Activated T-helper 17 cell treated with anti-CD3 and anti-CD28 coated beads, Interleukin-2, amount 50 U/mL, for 72 hours (primary cell): ENCODE measurements at regions not wholly inside any gene's neighbourhood (a gene's known extent, or its start where the extent isn't known, plus 50 kb on each side); places are given as distances from the start of the nearest gene placed in this dataset.
"Not testable (repeated sequence)": the region's sequence is repeated elsewhere in the genome, so short reads cannot be mapped to it uniquely, and the experiment has no call there.

Experiments
- ATAC-seq: fragments of 150-1000 bp; cut with Tn5 transposase; replicated peaks from 2 replicates; pipeline ENCODE4 v1.10.0; 2021; ENCODE audit warnings: mild to moderate bottlenecking, moderate library complexity
- H3K27ac Mint-ChIP-seq: one replicate; pipeline ENCODE4 v1.8.0; 2022; ENCODE audit warnings: mixed read lengths
- H3K27me3 Mint-ChIP-seq: one replicate; pipeline ENCODE4 v1.8.0; 2022; ENCODE audit warnings: mixed read lengths
- H3K36me3 Mint-ChIP-seq: one replicate; pipeline ENCODE4 v1.8.0; 2022; ENCODE audit warnings: low read depth, mild to moderate bottlenecking, mixed read lengths
- H3K4me1 Mint-ChIP-seq: one replicate; pipeline ENCODE4 v1.8.0; 2022; ENCODE audit warnings: mixed read lengths
- H3K4me3 Mint-ChIP-seq: one replicate; pipeline ENCODE4 v1.8.0; 2022; ENCODE audit warnings: mild to moderate bottlenecking, mixed read lengths
- H3K9me3 Mint-ChIP-seq: one replicate; pipeline ENCODE4 v1.8.0; 2022; ENCODE audit warnings: mixed read lengths

- H3K9me3 Mint-ChIP-seq = peaks cover 7% of the 10 kb centered on the region
- H3K27ac Mint-ChIP-seq = no peak overlapping the region
- no peak overlapping the region for H3K4me3 Mint-ChIP-seq
- H3K27me3 Mint-ChIP-seq = no peaks in the 10 kb centered on the region
- no peak for ATAC-seq
- H3K36me3 Mint-ChIP-seq = no peaks in the 10 kb centered on the region
- H3K4me1 Mint-ChIP-seq = no peaks in the 10 kb centered on the region
Observed at GRCh38 chr5:164237486-164237885, 732.1 kb downstream of the MAT2B start.

- not testable (repeated sequence) for H3K4me3 Mint-ChIP-seq, H3K4me1 Mint-ChIP-seq
Observed at GRCh38 chr5:164251781-164252180, 746.4 kb downstream of the MAT2B start.

GRCh38 chr5:164253764-164254163, 748.3 kb downstream of the MAT2B start:
- no peak overlapping the region for H3K27ac Mint-ChIP-seq
- H3K4me1 Mint-ChIP-seq = no peaks in the 10 kb centered on the region
- no peaks in the 10 kb centered on the region for H3K27me3 Mint-ChIP-seq
- no peak overlapping the region for H3K4me3 Mint-ChIP-seq
- ATAC-seq = no peak
- H3K36me3 Mint-ChIP-seq = no peaks in the 10 kb centered on the region
- H3K9me3 Mint-ChIP-seq = no peaks in the 10 kb centered on the region

More at GRCh38 chr5:164251781-164252180, 746.4 kb downstream of the MAT2B start:
- H3K9me3 Mint-ChIP-seq, ATAC-seq, H3K36me3 Mint-ChIP-seq, H3K27ac Mint-ChIP-seq, H3K27me3 Mint-ChIP-seq: not testable (repeated sequence)

- no peak for ATAC-seq
- no peak overlapping the region for H3K4me3 Mint-ChIP-seq
- no peaks in the 10 kb centered on the region for H3K4me1 Mint-ChIP-seq
Observed at GRCh38 chr5:164255598-164256213, 750.3 kb downstream of the MAT2B start.

GRCh38 chr5:164256351-164256750, 750.9 kb downstream of the MAT2B start:
- ATAC-seq = no peak
- no peak overlapping the region for H3K4me3 Mint-ChIP-seq
- H3K36me3 Mint-ChIP-seq = no peaks in the 10 kb centered on the region
- H3K4me1 Mint-ChIP-seq = no peaks in the 10 kb centered on the region
- no peaks in the 10 kb centered on the region for H3K27me3 Mint-ChIP-seq
- H3K27ac Mint-ChIP-seq = no peak overlapping the region
- H3K9me3 Mint-ChIP-seq = no peaks in the 10 kb centered on the region

More at GRCh38 chr5:164255598-164256213, 750.3 kb downstream of the MAT2B start:
- Mint-ChIP-seq H3K27ac (no peak overlapping the region), H3K36me3 (no peaks in the 10 kb centered on the region), H3K27me3 (no peaks in the 10 kb centered on the region), H3K9me3 (no peaks in the 10 kb centered on the region)

- H3K4me3 Mint-ChIP-seq = no peak overlapping the region
- H3K27ac Mint-ChIP-seq = no peak overlapping the region
- no peaks in the 10 kb centered on the region for H3K27me3 Mint-ChIP-seq
- no peak for ATAC-seq
- H3K9me3 Mint-ChIP-seq = no peaks in the 10 kb centered on the region
- H3K36me3 Mint-ChIP-seq = no peaks in the 10 kb centered on the region
- H3K4me1 Mint-ChIP-seq = no peaks in the 10 kb centered on the region
Observed at GRCh38 chr5:164256954-164257353, 751.5 kb downstream of the MAT2B start.

- ATAC-seq = no peak
- Mint-ChIP-seq H3K36me3 (no peaks in the 10 kb centered on the region), H3K27me3 (no peaks in the 10 kb centered on the region), H3K4me3 (no peak overlapping the region), H3K27ac (no peak overlapping the region), H3K4me1 (no peaks in the 10 kb centered on the region), H3K9me3 (peaks cover 3% of the 10 kb centered on the region)
Observed at GRCh38 chr5:164265566-164265965, 760.1 kb downstream of the MAT2B start.

GRCh38 chr5:164266571-164266970, 761.2 kb downstream of the MAT2B start:
- no peak overlapping the region for H3K27ac Mint-ChIP-seq
- H3K9me3 Mint-ChIP-seq = peaks cover 3% of the 10 kb centered on the region
- no peaks in the 10 kb centered on the region for H3K4me1 Mint-ChIP-seq
- no peaks in the 10 kb centered on the region for H3K36me3 Mint-ChIP-seq
- no peak overlapping the region for H3K4me3 Mint-ChIP-seq
- no peaks in the 10 kb centered on the region for H3K27me3 Mint-ChIP-seq
- ATAC-seq = no peak

- no peaks in the 10 kb centered on the region for H3K27me3 Mint-ChIP-seq
- no peaks in the 10 kb centered on the region for H3K36me3 Mint-ChIP-seq
- no peak for ATAC-seq
- no peak overlapping the region for H3K27ac Mint-ChIP-seq
- H3K9me3 Mint-ChIP-seq = no peaks in the 10 kb centered on the region
- H3K4me3 Mint-ChIP-seq = no peak overlapping the region
- H3K4me1 Mint-ChIP-seq = no peaks in the 10 kb centered on the region
Observed at GRCh38 chr5:164277720-164278119, 772.3 kb downstream of the MAT2B start.

GRCh38 chr5:164289526-164289925, 784.1 kb downstream of the MAT2B start:
- no peak for ATAC-seq
- Mint-ChIP-seq H3K27me3 (no peaks in the 10 kb centered on the region), H3K4me3 (no peak overlapping the region)

GRCh38 chr5:164296603-164297080, 791.2 kb downstream of the MAT2B start:
- no peak overlapping the region for H3K27ac Mint-ChIP-seq
- no peaks in the 10 kb centered on the region for H3K9me3 Mint-ChIP-seq
- H3K4me3 Mint-ChIP-seq = no peak overlapping the region
- H3K36me3 Mint-ChIP-seq = no peaks in the 10 kb centered on the region
- ATAC-seq = no peak
- no peaks in the 10 kb centered on the region for H3K4me1 Mint-ChIP-seq
- no peaks in the 10 kb centered on the region for H3K27me3 Mint-ChIP-seq

More at GRCh38 chr5:164289526-164289925, 784.1 kb downstream of the MAT2B start:
- H3K27ac Mint-ChIP-seq = no peak overlapping the region
- no peaks in the 10 kb centered on the region for H3K36me3 Mint-ChIP-seq
- peaks cover 4% of the 10 kb centered on the region for H3K9me3 Mint-ChIP-seq
- no peaks in the 10 kb centered on the region for H3K4me1 Mint-ChIP-seq

GRCh38 chr5:164298165-164298564, 792.7 kb downstream of the MAT2B start:
- Mint-ChIP-seq H3K4me3 (no peak overlapping the region), H3K4me1 (no peaks in the 10 kb centered on the region), H3K27me3 (no peaks in the 10 kb centered on the region), H3K27ac (no peak overlapping the region), H3K9me3 (no peaks in the 10 kb centered on the region), H3K36me3 (no peaks in the 10 kb centered on the region)
- no peak for ATAC-seq

GRCh38 chr5:164300295-164300694, 794.9 kb downstream of the MAT2B start:
- Mint-ChIP-seq H3K9me3 (no peaks in the 10 kb centered on the region), H3K4me1 (no peaks in the 10 kb centered on the region), H3K4me3 (no peak overlapping the region), H3K36me3 (no peaks in the 10 kb centered on the region), H3K27me3 (no peaks in the 10 kb centered on the region), H3K27ac (no peak overlapping the region)
- ATAC-seq = no peak

- H3K27me3 Mint-ChIP-seq = no peaks in the 10 kb centered on the region
- H3K4me1 Mint-ChIP-seq = no peaks in the 10 kb centered on the region
- H3K4me3 Mint-ChIP-seq = no peak overlapping the region
- no peak overlapping the region for H3K27ac Mint-ChIP-seq
- no peaks in the 10 kb centered on the region for H3K9me3 Mint-ChIP-seq
- no peak for ATAC-seq
- H3K36me3 Mint-ChIP-seq = no peaks in the 10 kb centered on the region
Observed at GRCh38 chr5:164301136-164301535, 795.7 kb downstream of the MAT2B start.

- no peaks in the 10 kb centered on the region for H3K36me3 Mint-ChIP-seq
- no peak overlapping the region for H3K4me3 Mint-ChIP-seq
- no peaks in the 10 kb centered on the region for H3K27me3 Mint-ChIP-seq
- no peak for ATAC-seq
- peaks cover 5% of the 10 kb centered on the region for H3K9me3 Mint-ChIP-seq
- no peak overlapping the region for H3K27ac Mint-ChIP-seq
- no peaks in the 10 kb centered on the region for H3K4me1 Mint-ChIP-seq
Observed at GRCh38 chr5:164301708-164302107, 796.3 kb downstream of the MAT2B start.
